Ascending aorta (tissue), 2 donors: ENCODE measurements at regions not wholly inside any gene's neighbourhood (a gene's known extent, or its start where the extent isn't known, plus 50 kb on each side); places are given as distances from the start of the nearest gene placed in this dataset.

ENCODE experiments used
- DNase-seq, 2 donors: peaks; one replicate each; pipeline ENCODE4 v3.0.0-alpha.2; 2019; ENCODE audit warnings: low spot score in 2 of 2
- H3K27ac ChIP-seq, 2 donors: fragments of 200-600 bp; sonication (generic); one replicate each; pipeline ENCODE4 v1.5.1; 2016 to 2017; ENCODE audit warnings: mild to moderate bottlenecking in 1 of 2
- H3K27me3 ChIP-seq: fragments of 200-600 bp; sonication (generic); one replicate; pipeline ENCODE4 v1.5.1; 2017
- H3K36me3 ChIP-seq, 2 donors: fragments of 200-600 bp; sonication (generic); one replicate each; pipeline ENCODE4 v1.5.1; 2016
- H3K4me1 ChIP-seq, 2 donors: fragments of 200-600 bp; sonication (generic); one replicate each; pipeline ENCODE4 v1.5.1; 2016 to 2017; ENCODE audit warnings: mild to moderate bottlenecking in 1 of 2
- H3K4me3 ChIP-seq, 2 donors: fragments of 200-600 bp; sonication (generic); one replicate each; pipeline ENCODE4 v1.5.1; 2016 to 2017; ENCODE audit warnings: mild to moderate bottlenecking in 1 of 2
- H3K9me3 ChIP-seq, 2 donors: fragments of 200-600 bp; sonication (generic); one replicate each; pipeline ENCODE4 v1.5.1; 2016
- intact Hi-C: fragments of 100-400 bp; cut with DNase I; formaldehyde crosslinking; loops from one replicate; pipeline ENCODE4 v1.15.1; 2023
- TF ChIP-seq, protein P1 (sequence below), 3 experiments: fragments of 200-600 bp in 2 of 3; fragments of 450-650 bp in 1 of 3; sonication (generic) in 2 of 3; IDR thresholded peaks; one replicate each; pipeline ENCODE4 v1.5.1; 2016 to 2019; ENCODE audit warnings: antibody characterized with exemption in 3 of 3, mild to moderate bottlenecking in 1 of 3, moderate library complexity in 1 of 3

DNA sequence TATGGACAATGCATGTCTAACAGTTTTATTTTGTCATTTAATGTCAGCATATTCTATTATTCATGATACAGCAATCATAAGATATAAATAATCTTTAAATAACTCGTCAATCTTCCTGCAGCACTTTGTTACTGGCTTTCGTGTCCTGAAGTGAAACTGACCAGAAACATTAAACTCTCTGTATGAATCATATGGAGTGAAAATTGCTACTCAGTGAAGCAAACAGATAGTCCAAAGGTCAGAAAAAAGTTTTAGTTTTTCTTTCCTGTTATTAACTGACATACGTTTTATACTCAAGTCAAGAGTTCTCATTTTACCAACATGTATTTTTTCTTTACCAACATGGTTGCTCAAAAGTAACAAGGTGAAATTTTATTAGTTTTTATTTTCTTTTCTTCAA is 106.8 kb upstream of the GALNT5 start:
- no peak for DNase-seq
- no peaks in the 10 kb centered on the region for H3K36me3 ChIP-seq
- H3K9me3 ChIP-seq, result no peaks in the 10 kb centered on the region
- no peaks in the 10 kb centered on the region for H3K4me1 ChIP-seq
- TF ChIP-seq, protein P1, sequence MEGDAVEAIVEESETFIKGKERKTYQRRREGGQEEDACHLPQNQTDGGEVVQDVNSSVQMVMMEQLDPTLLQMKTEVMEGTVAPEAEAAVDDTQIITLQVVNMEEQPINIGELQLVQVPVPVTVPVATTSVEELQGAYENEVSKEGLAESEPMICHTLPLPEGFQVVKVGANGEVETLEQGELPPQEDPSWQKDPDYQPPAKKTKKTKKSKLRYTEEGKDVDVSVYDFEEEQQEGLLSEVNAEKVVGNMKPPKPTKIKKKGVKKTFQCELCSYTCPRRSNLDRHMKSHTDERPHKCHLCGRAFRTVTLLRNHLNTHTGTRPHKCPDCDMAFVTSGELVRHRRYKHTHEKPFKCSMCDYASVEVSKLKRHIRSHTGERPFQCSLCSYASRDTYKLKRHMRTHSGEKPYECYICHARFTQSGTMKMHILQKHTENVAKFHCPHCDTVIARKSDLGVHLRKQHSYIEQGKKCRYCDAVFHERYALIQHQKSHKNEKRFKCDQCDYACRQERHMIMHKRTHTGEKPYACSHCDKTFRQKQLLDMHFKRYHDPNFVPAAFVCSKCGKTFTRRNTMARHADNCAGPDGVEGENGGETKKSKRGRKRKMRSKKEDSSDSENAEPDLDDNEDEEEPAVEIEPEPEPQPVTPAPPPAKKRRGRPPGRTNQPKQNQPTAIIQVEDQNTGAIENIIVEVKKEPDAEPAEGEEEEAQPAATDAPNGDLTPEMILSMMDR (IDR thresholded peaks at IDR 0.05), result no peak
- intact Hi-C loops, result no loop called here
- no peak overlapping the region for H3K27ac ChIP-seq
- no peaks in the 10 kb centered on the region for H3K27me3 ChIP-seq
- no peak overlapping the region for H3K4me3 ChIP-seq

DNA sequence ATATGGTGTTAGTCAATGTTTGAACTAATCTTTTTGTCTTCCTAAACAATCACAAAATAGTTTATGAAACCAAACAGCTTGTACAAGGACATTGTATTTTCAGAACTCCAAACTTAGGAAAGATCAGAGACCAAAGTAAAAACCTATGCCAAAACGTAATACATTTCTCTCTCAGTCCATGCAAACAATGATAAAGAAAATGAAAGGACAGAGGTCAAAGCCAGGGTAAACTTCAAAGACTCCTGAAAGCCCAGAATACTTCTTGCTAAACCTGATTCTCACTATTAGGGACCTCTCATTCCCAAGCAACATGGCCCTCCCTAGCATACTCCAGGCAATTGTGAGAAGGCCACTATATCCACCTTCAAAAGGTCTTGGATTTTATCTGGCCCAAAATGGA is 105.1 kb upstream of the GALNT5 start:
- H3K36me3 ChIP-seq, result no peaks in the 10 kb centered on the region
- intact Hi-C loops, result no loop called here

DNA sequence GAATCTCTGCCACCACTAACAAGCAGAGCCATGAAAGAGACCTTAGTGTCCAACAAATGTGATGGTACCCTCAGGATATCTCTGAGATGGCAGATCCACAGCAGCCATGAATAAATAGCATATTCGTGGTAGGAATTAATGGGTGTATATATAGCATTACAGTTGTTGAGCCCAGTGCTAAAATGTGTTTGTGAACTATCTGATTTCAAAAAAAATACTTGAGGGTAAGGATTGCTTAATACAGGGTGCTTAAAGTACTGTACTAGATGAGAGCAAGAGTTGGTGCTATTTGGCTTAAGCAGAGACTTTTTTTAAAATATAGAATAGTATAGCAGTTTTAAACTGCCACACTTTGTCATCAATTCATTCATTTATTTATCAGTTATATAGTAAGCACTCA is 101.5 kb upstream of the GALNT5 start:
- TF ChIP-seq, protein P1 (IDR thresholded peaks at IDR 0.05), result no peak
- no peaks in the 10 kb centered on the region for H3K9me3 ChIP-seq
- DNase-seq, result no peak
- H3K4me1 ChIP-seq, result no peaks in the 10 kb centered on the region
- H3K36me3 ChIP-seq, result no peaks in the 10 kb centered on the region
- H3K4me3 ChIP-seq, result no peak overlapping the region
- no peaks in the 10 kb centered on the region for H3K27me3 ChIP-seq
- no peak overlapping the region for H3K27ac ChIP-seq
- intact Hi-C loops, result no loop called here

More for the DNA sequence above, 105.1 kb upstream of the GALNT5 start:
- TF ChIP-seq, protein P1 (IDR thresholded peaks at IDR 0.05), result no peak
- H3K27ac ChIP-seq, result no peak overlapping the region
- H3K4me1 ChIP-seq, result no peaks in the 10 kb centered on the region
- H3K9me3 ChIP-seq, result no peaks in the 10 kb centered on the region
- no peaks in the 10 kb centered on the region for H3K27me3 ChIP-seq
- no peak overlapping the region for H3K4me3 ChIP-seq
- DNase-seq, result no peak

DNA sequence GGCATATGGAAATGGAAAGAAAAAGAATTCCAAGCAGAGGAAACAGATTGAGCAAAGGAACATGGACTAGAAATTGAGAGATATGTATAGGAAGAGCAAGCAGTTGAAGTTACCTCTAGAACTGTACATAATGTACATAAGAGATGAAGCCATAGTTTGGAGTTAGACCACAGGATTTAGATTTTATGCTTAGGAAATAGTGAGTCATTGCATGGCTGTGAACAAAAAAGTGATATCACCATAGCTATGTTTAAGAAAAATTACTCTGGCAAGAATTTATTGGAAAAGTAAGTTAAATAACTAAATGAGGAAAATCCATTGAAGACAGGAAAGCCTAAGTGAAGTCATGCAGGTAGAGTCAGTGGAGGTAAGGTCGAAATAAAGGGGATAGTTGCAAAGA is 99.4 kb upstream of the GALNT5 start:
- Histone ChIP-seq H3K4me1 (no peaks in the 10 kb centered on the region), H3K9me3 (no peaks in the 10 kb centered on the region), H3K27me3 (no peaks in the 10 kb centered on the region), H3K36me3 (no peaks in the 10 kb centered on the region), H3K27ac (no peak overlapping the region), H3K4me3 (no peak overlapping the region)
- TF ChIP-seq, protein P1 (IDR thresholded peaks at IDR 0.05), result no peak
- intact Hi-C loops, result no loop called here
- no peak for DNase-seq

DNA sequence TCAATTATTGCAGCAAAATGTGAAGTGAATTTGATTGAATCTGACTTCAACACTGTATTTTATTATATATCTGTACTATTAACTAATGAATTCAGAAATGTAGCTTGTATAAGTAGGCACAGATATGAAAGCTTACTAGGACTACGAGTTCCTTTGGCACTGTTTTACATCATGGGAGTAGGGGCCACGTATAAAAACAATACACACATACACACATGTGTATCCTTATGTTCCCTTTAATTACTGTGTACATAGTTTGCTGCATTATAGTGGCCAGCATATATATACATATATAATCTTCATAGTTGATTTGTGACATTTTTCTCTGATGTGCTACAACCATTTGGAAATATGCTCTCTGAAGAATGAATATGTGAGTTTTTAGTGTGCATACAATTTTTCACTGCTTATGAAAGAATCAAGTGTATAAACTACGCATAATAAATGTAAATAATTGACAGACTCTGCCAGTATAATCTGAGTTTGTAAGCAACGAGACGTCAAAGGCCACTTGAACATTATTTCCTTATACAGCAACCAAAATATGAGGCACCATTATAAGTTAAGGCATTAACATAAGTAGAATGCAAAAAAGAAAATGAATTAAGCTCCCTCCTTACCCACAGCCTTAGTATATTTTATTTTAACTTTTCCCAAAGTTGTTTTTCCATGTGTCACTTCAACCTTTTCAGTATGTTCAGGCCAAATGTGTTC is 98.1 kb upstream of the GALNT5 start:
- intact Hi-C loops, result no loop called here
- no peaks in the 10 kb centered on the region for H3K9me3 ChIP-seq
- no peak overlapping the region for H3K27ac ChIP-seq
- no peaks in the 10 kb centered on the region for H3K36me3 ChIP-seq
- no peaks in the 10 kb centered on the region for H3K4me1 ChIP-seq
- no peaks in the 10 kb centered on the region for H3K27me3 ChIP-seq
- H3K4me3 ChIP-seq, result no peak overlapping the region
- no peak for DNase-seq
- TF ChIP-seq, protein P1 (IDR thresholded peaks at IDR 0.05), result no peak

DNA sequence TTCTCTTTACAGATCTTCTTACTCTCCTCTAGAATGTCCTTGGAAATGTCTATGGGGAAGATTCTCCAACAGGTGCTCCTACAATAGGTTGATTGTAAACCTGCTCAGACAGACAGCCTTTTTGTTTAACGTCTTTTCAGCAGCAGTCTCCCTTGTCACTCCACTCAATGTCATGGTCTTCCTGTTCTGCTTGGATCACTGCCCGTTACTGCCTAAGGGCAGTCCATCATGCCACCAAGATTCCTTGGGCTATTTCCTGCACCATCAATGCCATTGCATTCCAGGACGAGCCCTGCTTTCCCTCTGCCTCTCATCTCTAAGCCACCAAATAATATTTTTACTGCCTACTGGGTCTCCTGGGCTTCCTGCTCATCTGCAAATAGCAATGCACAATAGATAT is 97.4 kb upstream of the GALNT5 start:
- intact Hi-C loops, result no loop called here
- H3K36me3 ChIP-seq, result no peaks in the 10 kb centered on the region
- no peaks in the 10 kb centered on the region for H3K4me1 ChIP-seq
- TF ChIP-seq, protein P1 (IDR thresholded peaks at IDR 0.05), result no peak
- DNase-seq, result no peak
- no peak overlapping the region for H3K4me3 ChIP-seq
- no peaks in the 10 kb centered on the region for H3K27me3 ChIP-seq
- H3K9me3 ChIP-seq, result no peaks in the 10 kb centered on the region
- no peak overlapping the region for H3K27ac ChIP-seq
